ENCODE measurements at regions not wholly inside any gene's neighbourhood (a gene's known extent, or its start where the extent isn't known, plus 50 kb on each side); places are given as distances from the start of the nearest gene placed in this dataset.

DNA sequence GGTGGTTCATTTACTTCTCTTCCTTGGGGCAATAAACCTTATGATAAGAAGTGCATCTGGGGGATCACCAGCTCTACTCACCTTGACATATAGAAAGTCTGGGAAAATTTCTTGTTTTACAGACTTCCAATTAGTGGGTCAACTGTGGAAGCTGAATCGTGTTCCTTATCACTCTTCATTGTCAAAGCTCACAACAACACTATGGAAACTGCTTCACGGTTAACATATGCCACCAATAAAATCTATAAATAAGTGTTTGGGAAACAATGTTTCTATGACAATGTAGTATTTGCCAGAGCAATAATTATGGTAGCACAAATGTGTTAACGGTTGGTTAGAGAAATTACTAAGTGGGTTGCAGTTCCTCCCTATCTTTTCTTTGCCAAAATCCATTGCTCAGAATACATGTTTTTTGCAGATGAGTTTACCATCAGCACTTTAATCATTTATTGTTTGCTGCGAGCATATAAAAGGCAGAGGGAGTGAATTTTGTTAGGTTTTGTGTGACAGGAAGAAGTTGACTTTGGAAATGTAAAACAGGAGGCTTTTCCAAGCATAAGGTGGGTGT, 321.8 kb downstream of the RFC3 start:
- no peaks in the 10 kb centered on the region for H3K4me1 ChIP-seq
- H3K9me3 ChIP-seq, result peaks cover 0 to 9% (median 0%) of the 10 kb centered on the region in 3 donors
- no peak for TF ChIP-seq POLR2A (IDR thresholded peaks at IDR 0.05)
- no peak for TF ChIP-seq POLR2AphosphoS5 (IDR thresholded peaks at IDR 0.05)
- TF ChIP-seq, protein P1, sequence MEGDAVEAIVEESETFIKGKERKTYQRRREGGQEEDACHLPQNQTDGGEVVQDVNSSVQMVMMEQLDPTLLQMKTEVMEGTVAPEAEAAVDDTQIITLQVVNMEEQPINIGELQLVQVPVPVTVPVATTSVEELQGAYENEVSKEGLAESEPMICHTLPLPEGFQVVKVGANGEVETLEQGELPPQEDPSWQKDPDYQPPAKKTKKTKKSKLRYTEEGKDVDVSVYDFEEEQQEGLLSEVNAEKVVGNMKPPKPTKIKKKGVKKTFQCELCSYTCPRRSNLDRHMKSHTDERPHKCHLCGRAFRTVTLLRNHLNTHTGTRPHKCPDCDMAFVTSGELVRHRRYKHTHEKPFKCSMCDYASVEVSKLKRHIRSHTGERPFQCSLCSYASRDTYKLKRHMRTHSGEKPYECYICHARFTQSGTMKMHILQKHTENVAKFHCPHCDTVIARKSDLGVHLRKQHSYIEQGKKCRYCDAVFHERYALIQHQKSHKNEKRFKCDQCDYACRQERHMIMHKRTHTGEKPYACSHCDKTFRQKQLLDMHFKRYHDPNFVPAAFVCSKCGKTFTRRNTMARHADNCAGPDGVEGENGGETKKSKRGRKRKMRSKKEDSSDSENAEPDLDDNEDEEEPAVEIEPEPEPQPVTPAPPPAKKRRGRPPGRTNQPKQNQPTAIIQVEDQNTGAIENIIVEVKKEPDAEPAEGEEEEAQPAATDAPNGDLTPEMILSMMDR (IDR thresholded peaks at IDR 0.05), result no peak
- TF ChIP-seq EP300 (IDR thresholded peaks at IDR 0.05), result no peak
- H3K27me3 ChIP-seq, result no peaks in the 10 kb centered on the region
- no peaks in the 10 kb centered on the region for H3K36me3 ChIP-seq
- H3K4me3 ChIP-seq, result no peak overlapping the region
- WGBS, 2 donors (ENCODE audit: low coverage in 1 of 2), result 86 to 92% methylated on average over 4 of the region's 4 CpGs
- H3K27ac ChIP-seq, result no peak overlapping the region
- no peak for ATAC-seq

DNA sequence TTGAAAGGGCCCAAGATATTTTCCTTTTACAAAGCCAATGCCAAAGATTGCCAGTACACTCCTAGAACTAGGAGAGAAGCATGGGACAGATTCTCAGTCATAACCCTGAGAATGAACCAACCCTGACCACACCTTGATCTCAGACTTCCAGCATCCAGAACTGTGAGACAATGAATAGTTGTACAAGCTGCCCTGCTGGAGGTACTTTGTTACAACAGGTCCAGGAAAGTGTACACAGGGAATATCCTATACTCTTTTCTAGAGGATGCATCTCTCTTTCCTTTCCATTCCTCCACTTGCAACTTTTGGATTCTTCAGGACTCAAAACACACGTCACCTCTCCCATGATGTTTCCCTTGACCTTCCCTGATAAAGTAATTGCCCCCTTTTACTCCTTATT, 325.7 kb downstream of the RFC3 start:
- H3K4me3 ChIP-seq, result no peak overlapping the region
- H3K36me3 ChIP-seq, result no peaks in the 10 kb centered on the region
- no peaks in the 10 kb centered on the region for H3K4me1 ChIP-seq
- TF ChIP-seq POLR2AphosphoS5 (IDR thresholded peaks at IDR 0.05) (no peak), POLR2A (IDR thresholded peaks at IDR 0.05) (no peak)
- no peak overlapping the region for H3K27ac ChIP-seq
- no peaks in the 10 kb centered on the region for H3K9me3 ChIP-seq
- no peak for ATAC-seq
- 100% methylated on average over 1 of the region's 1 CpG; no CpG with 5 or more reads in 1 of the 2 donors for WGBS, 2 donors (ENCODE audit: low coverage in 1 of 2)
- no peaks in the 10 kb centered on the region for H3K27me3 ChIP-seq

DNA sequence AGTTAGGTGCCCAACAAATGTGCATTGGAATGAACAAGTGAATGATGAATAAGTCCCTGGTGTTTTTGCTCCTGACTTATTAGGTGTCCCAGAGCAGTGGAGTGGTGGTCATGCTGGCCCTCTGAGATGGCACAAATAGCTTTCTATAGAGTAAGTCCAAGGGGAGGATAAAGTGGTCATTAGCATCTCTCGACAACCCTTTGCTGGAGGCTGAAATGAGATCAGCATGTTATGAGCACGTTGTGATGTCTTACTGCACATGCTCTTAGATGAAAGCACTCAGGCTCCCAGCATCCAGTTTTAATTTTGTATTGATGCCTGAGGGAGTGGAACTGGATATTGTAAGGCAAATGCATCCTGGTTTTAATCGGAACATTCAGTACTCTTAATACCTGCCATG, 326.2 kb downstream of the RFC3 start:
- no peak for ATAC-seq
- TF ChIP-seq, protein P1 (IDR thresholded peaks at IDR 0.05), result no peak
- TF ChIP-seq POLR2AphosphoS5 (IDR thresholded peaks at IDR 0.05), result no peak
- no peak for TF ChIP-seq EP300 (IDR thresholded peaks at IDR 0.05)
- no peak for TF ChIP-seq POLR2A (IDR thresholded peaks at IDR 0.05)
- H3K4me3 ChIP-seq, result no peak overlapping the region
- H3K9me3 ChIP-seq, result no peaks in the 10 kb centered on the region
- H3K27ac ChIP-seq, result no peak overlapping the region
- 56 to 81% methylated on average over 2 to 3 of the region's 3 CpGs for WGBS, 2 donors (ENCODE audit: low coverage in 1 of 2)
- no peaks in the 10 kb centered on the region for H3K4me1 ChIP-seq
- no peaks in the 10 kb centered on the region for H3K27me3 ChIP-seq
- H3K36me3 ChIP-seq, result no peaks in the 10 kb centered on the region

DNA sequence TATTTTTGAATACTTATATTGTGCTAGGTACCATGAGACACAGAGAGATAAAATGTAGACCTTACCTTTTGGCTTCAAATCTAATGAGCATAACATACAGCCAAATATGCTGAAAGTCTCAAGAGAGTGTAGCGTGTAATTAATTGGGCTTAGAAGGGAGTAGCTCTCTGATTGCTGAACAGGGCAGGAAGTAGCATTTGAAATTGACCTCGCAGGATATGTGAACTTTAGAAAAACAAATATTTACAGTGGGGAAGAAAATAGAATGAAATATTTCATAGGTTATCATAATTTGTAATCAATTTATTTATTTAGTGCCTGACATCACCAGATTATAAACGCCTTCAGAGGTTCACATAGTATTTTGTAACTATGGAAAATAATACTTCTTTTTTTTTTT, 327.1 kb downstream of the RFC3 start:
- WGBS, 2 donors (ENCODE audit: low coverage in 1 of 2), result 72 to 75% methylated on average over 2 to 3 of the region's 3 CpGs
- ATAC-seq, result no peak

DNA sequence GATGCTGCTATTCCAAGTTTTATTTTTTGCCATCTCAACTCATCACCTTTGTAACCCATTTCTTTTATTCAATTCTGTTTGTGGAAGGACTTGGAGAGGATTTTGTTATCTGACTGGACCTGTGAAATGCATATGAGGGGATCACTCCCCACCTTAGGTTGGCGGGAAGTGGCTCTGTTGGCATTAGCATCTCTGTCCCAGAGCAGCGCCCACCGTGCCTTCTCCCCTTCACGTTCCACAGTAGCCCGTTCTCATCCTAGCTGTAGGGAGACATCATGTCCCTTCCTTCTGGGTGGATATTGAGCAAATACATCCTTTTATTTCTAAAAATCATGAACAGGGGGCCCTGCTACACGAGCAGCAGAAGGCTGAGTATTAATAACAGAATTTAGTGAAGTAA, 330.4 kb downstream of the RFC3 start:
- Histone ChIP-seq H3K27me3 (no peaks in the 10 kb centered on the region), H3K4me1 (peaks cover 0 to 1% (median 0%) of the 10 kb centered on the region in 3 donors), H3K27ac (no peak overlapping the region), H3K4me3 (no peak overlapping the region), H3K36me3 (no peaks in the 10 kb centered on the region), H3K9me3 (no peaks in the 10 kb centered on the region)
- TF ChIP-seq EP300 (IDR thresholded peaks at IDR 0.05), result no peak
- TF ChIP-seq, protein P1 (IDR thresholded peaks at IDR 0.05), result no peak
- TF ChIP-seq POLR2AphosphoS5 (IDR thresholded peaks at IDR 0.05), result no peak
- no peak for TF ChIP-seq POLR2A (IDR thresholded peaks at IDR 0.05)
- 72% methylated on average over 6 of the region's 6 CpGs; no CpG with 5 or more reads in 1 of the 2 donors for WGBS, 2 donors (ENCODE audit: low coverage in 1 of 2)
- no peak for ATAC-seq

More for the DNA sequence above, 327.1 kb downstream of the RFC3 start:
- Histone ChIP-seq H3K36me3 (no peaks in the 10 kb centered on the region), H3K27me3 (no peaks in the 10 kb centered on the region), H3K4me1 (no peaks in the 10 kb centered on the region), H3K4me3 (no peak overlapping the region), H3K9me3 (no peaks in the 10 kb centered on the region), H3K27ac (no peak overlapping the region)
- no peak for TF ChIP-seq EP300 (IDR thresholded peaks at IDR 0.05)

DNA sequence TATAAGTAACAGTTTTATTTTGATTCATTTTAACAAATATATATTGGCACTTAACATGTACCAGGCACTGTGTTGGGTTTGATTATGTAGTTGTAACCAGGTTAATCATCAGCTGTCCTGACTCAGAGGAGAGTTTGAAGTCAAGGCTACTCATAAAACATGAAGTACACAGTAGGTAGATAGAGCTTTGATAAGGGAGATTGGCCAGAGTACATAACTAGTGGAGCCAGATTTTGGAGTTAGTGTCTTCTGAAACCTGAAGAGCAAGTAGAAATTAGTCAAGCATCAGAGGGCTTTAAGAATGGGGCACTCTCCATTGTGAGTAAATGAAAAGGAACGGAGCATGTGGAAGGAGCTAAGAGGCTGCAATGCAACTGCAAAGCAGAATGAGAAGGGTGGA, 333.9 kb downstream of the RFC3 start:
- TF ChIP-seq EP300 (IDR thresholded peaks at IDR 0.05) (no peak), POLR2AphosphoS5 (IDR thresholded peaks at IDR 0.05) (no peak), POLR2A (IDR thresholded peaks at IDR 0.05) (no peak)
- TF ChIP-seq, protein P1 (IDR thresholded peaks at IDR 0.05), result no peak
- Histone ChIP-seq H3K36me3 (no peaks in the 10 kb centered on the region), H3K4me3 (no peak overlapping the region), H3K27me3 (no peaks in the 10 kb centered on the region), H3K4me1 (peaks cover 0 to 23% (median 0%) of the 10 kb centered on the region in 3 donors), H3K27ac (no peak overlapping the region), H3K9me3 (no peaks in the 10 kb centered on the region)
- no peak for ATAC-seq
- 100% methylated on average over 1 of the region's 1 CpG for WGBS, 2 donors (ENCODE audit: low coverage in 1 of 2)

All from gastroesophageal sphincter (tissue), 4 donors.